ENCODE measurements at regions not wholly inside any gene's neighbourhood (a gene's known extent, or its start where the extent isn't known, plus 50 kb on each side); places are given as distances from the start of the nearest gene placed in this dataset.

DNA sequence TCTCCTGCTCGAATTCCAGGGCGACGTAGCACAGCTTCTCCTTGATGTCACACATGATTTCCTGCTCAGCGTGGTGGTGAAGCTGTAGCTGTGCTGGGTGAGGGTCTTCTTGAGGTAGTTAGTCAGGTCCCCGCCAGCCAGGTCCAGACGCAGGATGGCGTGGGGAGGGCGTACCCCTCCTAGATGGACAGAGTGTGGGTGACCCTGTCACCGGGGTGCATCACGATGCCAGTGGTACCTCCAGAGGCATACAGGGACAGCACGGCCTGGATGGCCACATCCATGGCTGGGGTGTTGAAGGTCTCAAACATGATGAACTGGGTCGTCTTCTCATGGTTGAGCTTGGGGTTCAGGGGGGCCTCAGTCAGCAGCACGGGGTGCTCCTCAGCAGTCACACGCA is 110.2 kb upstream of the CNR1 start:
- POLR2A ChIA-PET: no interaction called here
- Mint-ChIP-seq H3K9me3 (peaks cover 0 to 11% (median 0%) of the 10 kb centered on the region in 9 donors), H3K27me3 (no peaks in the 10 kb centered on the region), H3K36me3 (no peaks in the 10 kb centered on the region), H3K27ac (peak overlapping the region in 1 of 10 donors; percentile 79), H3K4me3 (no peak overlapping the region), H3K4me1 (no peaks in the 10 kb centered on the region)
- DNase-seq (no peak), ATAC-seq (no peak)

DNA sequence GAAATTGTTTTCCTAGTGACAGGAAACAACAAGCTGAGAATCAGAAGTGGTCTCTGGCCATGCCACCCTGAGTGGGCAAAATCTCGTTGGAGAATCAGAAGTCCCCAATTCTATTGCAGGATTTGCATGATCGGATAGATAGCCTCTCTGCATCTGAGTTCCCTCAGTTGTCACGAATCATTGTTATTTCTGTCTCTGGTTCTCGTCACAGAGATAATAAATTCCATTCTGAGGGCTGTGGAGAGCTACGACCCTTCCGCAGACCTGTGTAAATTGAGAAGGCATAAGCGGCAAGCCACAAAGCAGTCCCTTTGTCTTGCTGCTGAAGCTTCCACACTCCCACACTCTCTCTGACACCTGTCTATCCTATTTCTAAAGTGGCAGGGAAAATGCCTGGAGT is 102.4 kb upstream of the CNR1 start:
- Mint-ChIP-seq H3K4me3 (no peak overlapping the region), H3K9me3 (peaks cover 0 to 3% (median 0%) of the 10 kb centered on the region in 9 donors), H3K27ac (no peak overlapping the region), H3K36me3 (no peaks in the 10 kb centered on the region), H3K4me1 (peaks cover 0 to 2% (median 0%) of the 10 kb centered on the region in 4 donors), H3K27me3 (peaks cover 0 to 14% (median 5%) of the 10 kb centered on the region in 5 donors)
- DNase-seq: no peak
- ATAC-seq: no peak
- POLR2A ChIA-PET: no interaction called here

DNA sequence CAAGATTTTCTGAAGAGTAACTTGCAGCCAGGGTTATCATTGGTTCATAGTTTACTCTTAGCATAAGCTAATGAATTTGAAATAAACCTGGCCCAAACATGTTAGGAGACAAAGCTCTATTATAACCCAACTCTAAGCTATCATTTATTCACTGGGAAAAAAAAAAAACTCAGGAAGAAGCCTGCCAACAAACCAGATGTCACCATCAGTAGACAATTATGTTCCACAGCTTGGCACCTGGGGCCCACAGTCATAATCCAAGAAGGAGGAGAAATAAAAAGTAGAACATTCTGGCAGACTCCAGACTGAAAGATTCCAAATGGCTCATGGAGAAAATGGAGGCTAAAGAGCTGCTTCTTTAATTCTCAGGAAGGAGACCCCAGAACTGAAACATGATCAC is 100.0 kb upstream of the CNR1 start:
- ATAC-seq: no peak
- Mint-ChIP-seq H3K4me3 (no peak overlapping the region), H3K36me3 (no peaks in the 10 kb centered on the region), H3K9me3 (peaks cover 0 to 6% (median 0%) of the 10 kb centered on the region in 9 donors), H3K27me3 (peaks cover 0 to 18% (median 9%) of the 10 kb centered on the region in 5 donors), H3K27ac (no peak overlapping the region), H3K4me1 (peaks cover 0 to 6% (median 1%) of the 10 kb centered on the region in 4 donors)
- POLR2A ChIA-PET: no interaction called here
- DNase-seq: no peak

DNA sequence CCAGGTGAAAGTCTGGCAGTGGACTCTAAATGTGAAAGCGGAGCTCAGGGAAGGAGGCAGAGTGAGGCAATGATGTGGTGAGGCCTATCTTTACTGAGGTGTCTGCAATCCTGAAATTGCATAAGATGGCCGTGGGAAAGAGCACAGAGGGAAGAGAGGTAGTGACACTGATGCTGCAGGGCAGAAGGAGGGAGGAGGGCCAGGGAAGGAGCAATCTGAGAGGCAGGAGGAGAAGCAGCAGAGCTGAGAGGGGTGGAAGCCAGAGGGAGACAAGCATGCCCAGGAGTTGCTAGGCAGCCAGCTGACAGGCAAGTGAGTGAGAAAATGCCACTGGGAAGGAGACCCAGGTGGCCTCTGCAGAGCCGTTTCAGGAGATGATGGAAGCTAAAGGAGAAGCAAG is 97.4 kb upstream of the CNR1 start:
- Mint-ChIP-seq H3K4me1 (peaks cover 0 to 6% (median 1%) of the 10 kb centered on the region in 4 donors), H3K9me3 (peaks cover 0 to 10% (median 0%) of the 10 kb centered on the region in 9 donors), H3K4me3 (no peak overlapping the region), H3K36me3 (no peaks in the 10 kb centered on the region), H3K27me3 (peaks cover 0 to 12% (median 9%) of the 10 kb centered on the region in 5 donors), H3K27ac (no peak overlapping the region)
- POLR2A ChIA-PET: no interaction called here
- no peak for ATAC-seq
- DNase-seq: no peak

DNA sequence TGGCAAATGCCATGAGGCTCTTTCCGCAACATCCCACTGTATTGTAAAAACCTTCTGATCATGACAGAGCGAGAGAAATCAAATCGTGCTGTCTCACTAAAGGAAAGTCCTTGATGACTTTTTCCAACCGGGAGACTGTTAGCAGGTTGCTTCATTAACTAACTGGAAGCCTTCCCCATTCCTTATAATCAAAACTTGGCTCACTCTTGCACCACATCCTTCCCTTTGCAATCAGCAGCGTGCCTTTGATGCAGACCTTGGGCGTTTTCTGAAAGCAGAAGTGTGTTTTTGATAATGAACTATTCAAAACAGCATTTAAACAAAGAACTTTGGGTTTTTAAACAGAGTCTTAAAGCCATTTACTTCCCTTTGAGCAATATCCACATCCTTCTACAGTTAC is 96.2 kb upstream of the CNR1 start:
- H3K36me3 Mint-ChIP-seq: peaks cover 0 to 1% (median 0%) of the 10 kb centered on the region in 3 donors
- H3K4me3 Mint-ChIP-seq: no peak overlapping the region
- DNase-seq (no peak), ATAC-seq (no peak)
- POLR2A ChIA-PET: no interaction called here
- no peak overlapping the region for H3K27ac Mint-ChIP-seq
- peaks cover 0 to 10% (median 7%) of the 10 kb centered on the region in 5 donors for H3K27me3 Mint-ChIP-seq
- peaks cover 0 to 6% (median 1%) of the 10 kb centered on the region in 4 donors for H3K4me1 Mint-ChIP-seq
- peaks cover 0 to 10% (median 5%) of the 10 kb centered on the region in 9 donors for H3K9me3 Mint-ChIP-seq

DNA sequence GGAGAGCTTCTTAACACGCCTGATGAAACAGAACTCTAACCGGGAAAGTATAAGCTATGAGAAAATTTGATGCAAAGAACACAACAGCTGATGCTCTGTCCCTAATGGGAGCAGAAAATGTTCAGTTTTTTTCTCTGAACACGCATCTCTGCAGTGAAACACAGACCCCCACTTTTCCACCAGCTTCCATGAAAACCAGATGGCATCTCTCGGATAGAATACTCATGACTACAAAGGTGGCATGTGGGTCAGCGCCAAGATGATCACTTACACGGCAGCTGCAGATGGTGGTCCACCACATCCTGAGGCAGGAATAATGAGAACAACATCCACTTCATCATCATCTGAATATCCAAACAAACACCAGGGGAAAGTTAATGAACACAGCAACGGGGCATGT is 85.2 kb upstream of the CNR1 start:
- Mint-ChIP-seq H3K27me3 (peaks cover 5 to 21% (median 16%) of the 10 kb centered on the region in 5 donors), H3K4me3 (no peak overlapping the region), H3K27ac (no peak overlapping the region), H3K4me1 (no peaks in the 10 kb centered on the region), H3K36me3 (peaks cover 0 to 11% (median 1%) of the 10 kb centered on the region in 3 donors), H3K9me3 (peaks cover 3 to 28% (median 18%) of the 10 kb centered on the region in 9 donors)
- ATAC-seq (no peak), DNase-seq (no peak)
- POLR2A ChIA-PET: no interaction called here

DNA sequence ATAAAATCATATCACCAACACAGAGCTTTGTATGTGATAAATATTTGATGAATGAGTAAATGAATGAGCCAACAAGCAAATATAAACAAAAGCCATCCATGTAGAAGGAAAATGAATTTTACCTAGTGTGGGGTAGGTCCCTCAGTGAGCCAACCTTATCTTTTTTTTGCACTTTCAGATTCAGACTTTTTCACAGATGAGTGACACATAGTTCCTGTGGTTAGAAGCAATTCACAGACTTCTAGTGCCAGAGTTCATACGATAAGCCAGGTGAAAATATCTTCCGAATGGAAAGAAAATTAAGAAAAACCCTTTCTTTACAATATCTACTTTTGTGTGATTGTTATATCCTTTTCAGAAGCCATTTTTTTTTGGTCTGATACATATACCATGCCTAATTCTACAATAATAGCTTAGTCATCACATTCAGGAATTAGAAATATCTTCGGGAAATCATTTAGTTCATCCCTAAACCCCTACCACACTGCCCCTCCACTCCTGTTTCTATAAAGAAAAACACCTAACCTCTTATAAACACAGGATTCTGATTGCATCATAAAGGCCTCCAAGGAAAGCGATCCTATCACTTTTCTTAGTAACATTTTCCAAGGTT is 82.7 kb upstream of the CNR1 start:
- DNase-seq (no peak), ATAC-seq (no peak)
- H3K36me3 Mint-ChIP-seq: peaks cover 0 to 6% (median 0%) of the 10 kb centered on the region in 3 donors

DNA sequence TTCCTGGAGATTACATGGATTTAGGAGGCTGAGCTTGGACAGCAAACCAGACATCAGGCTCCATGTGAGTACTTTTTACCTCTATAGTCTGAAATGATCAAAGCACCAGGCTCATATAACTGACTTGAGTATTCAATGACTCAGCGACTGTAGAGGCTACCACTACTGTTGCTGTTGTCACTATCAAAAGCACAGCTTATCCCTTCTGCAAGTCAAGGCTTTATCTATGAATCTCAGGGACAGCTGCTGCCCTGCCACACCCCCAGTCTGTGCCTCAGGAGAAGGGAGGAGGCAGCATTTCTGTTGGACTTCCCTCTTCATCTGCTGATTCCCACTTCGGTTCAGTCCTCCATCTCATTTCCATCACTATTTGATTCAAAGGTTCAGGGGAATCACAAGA is 80.5 kb upstream of the CNR1 start:
- Mint-ChIP-seq H3K9me3 (peaks cover 0 to 12% (median 6%) of the 10 kb centered on the region in 9 donors), H3K36me3 (no peaks in the 10 kb centered on the region), H3K4me3 (no peak overlapping the region), H3K4me1 (no peaks in the 10 kb centered on the region), H3K27ac (no peak overlapping the region), H3K27me3 (peaks cover 6 to 17% (median 7%) of the 10 kb centered on the region in 5 donors)
- POLR2A ChIA-PET: no interaction called here
- no peak for DNase-seq
- ATAC-seq: no peak

More for the DNA sequence above, 82.7 kb upstream of the CNR1 start:
- Mint-ChIP-seq H3K9me3 (peaks cover 0 to 10% (median 4%) of the 10 kb centered on the region in 9 donors), H3K4me3 (no peak overlapping the region), H3K27me3 (peaks cover 11 to 26% (median 16%) of the 10 kb centered on the region in 5 donors), H3K27ac (no peak overlapping the region), H3K4me1 (no peaks in the 10 kb centered on the region)
- POLR2A ChIA-PET: no interaction called here

DNA sequence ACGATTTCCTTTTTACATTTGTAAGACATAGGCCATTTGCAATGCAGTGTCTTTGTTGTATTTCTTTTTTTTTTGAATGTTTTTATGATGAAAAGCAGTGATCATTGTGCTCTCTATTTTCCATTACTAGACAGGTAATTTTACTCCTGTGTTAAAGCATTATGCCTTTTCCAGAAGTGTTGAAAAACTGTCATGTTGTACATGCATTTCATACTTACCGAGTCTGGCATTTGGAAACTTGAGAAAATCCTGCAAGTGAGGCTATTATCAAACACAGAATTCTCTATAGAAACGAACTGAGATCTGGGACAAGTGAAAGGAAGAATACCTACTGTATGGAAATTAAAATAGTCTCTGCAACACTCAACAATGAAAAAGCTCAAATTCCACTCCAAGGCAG is 78.6 kb upstream of the CNR1 start:
- Mint-ChIP-seq H3K27ac (no peak overlapping the region), H3K4me1 (no peaks in the 10 kb centered on the region), H3K27me3 (peaks cover 0 to 13% (median 6%) of the 10 kb centered on the region in 5 donors), H3K9me3 (peaks cover 0 to 22% (median 6%) of the 10 kb centered on the region in 9 donors), H3K4me3 (no peak overlapping the region), H3K36me3 (no peaks in the 10 kb centered on the region)
- DNase-seq (no peak), ATAC-seq (no peak)
- POLR2A ChIA-PET: no interaction called here

DNA sequence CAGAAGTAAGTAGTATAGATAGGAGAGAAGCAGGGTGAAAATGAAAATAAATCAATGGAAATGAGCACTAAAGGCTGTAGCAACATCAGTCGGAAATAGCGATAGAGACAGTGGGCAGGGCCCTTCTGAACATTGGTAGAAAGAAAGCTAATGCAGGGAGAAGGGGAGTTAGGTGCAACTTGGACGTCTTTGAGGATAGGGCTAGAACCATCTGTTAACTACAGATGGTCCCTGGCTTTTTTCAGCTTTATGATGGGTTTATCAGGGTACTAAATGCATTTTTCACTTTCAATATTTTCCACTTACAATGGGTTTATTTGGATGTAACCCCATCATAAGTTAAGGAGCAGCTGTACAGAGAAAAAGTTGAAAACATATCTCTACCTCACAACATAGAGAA is 72.8 kb upstream of the CNR1 start:
- Mint-ChIP-seq H3K9me3 (peaks cover 2 to 23% (median 6%) of the 10 kb centered on the region in 9 donors), H3K4me3 (no peak overlapping the region), H3K36me3 (peaks cover 0 to under 1% (median 0%) of the 10 kb centered on the region in 3 donors), H3K27ac (no peak overlapping the region), H3K4me1 (no peaks in the 10 kb centered on the region), H3K27me3 (peaks cover 0 to 4% (median 0%) of the 10 kb centered on the region in 5 donors)
- POLR2A ChIA-PET: no interaction called here
- ATAC-seq: no peak
- DNase-seq: no peak

DNA sequence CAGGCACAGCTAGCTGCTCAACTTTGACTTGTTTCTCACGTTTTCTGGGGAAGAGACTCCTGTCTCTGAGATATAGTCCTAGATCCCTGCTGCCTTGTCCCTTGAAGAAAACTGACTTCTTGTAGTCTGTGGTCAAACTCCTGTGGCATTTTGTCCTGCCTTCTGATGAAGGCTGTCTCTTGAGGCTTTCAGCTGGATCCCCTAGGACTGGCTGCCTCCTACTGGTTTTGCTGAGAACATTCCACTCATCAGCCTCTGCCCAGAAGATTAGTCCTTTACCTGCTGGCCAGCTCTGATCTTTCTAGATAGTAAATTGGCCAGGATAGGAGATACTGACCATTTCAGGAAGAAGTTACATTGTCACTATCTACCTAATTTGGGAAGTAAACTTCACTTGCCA is 71.9 kb upstream of the CNR1 start:
- ATAC-seq (no peak), DNase-seq (peak in 3 of 10 donors; percentile 3 to 8 (median 4))
- H3K4me3 Mint-ChIP-seq: no peak overlapping the region
- H3K27ac Mint-ChIP-seq: no peak overlapping the region
- H3K4me1 Mint-ChIP-seq: no peaks in the 10 kb centered on the region
- peaks cover 0 to 2% (median 1%) of the 10 kb centered on the region in 3 donors for H3K36me3 Mint-ChIP-seq
- POLR2A ChIA-PET: no interaction called here
- H3K9me3 Mint-ChIP-seq: peaks cover 2 to 29% (median 8%) of the 10 kb centered on the region in 9 donors
- peaks cover 0 to 4% (median 0%) of the 10 kb centered on the region in 5 donors for H3K27me3 Mint-ChIP-seq

DNA sequence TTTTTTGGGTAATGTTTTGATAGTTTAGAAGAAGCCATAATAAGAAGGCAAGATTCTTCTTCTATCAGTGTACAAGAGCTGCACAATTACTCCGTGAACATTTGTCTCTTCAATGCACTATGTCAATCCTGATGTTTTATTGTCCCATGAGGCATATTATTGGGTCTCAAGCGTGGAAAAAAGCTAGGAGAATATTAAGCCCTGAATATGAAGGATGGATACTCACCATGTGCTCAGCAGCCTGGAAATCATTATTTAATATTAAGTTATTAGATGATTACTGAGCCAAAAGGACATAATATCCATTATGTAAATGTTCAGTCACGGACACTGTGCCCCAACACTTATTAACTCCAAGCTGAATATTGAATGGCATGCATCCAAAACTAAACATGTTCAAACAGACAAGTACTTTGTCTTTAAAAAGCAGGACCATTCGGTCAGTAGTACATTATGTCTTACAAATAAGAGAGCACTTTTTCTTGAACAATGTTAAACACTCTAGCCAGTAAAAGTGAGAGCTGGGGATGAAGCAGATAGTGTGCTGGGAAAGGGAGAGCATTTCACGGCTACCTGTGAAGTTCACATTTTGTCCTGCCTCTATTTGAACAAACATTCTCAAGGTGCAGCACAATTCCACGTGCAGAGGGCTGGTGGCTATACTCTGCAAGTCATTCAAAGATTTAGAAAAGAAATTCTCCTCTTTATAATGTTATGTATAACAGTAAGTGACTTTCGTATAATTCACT is 70.6 kb upstream of the CNR1 start:
- Mint-ChIP-seq H3K4me3 (no peak overlapping the region), H3K4me1 (no peaks in the 10 kb centered on the region), H3K27me3 (peaks cover 0 to 4% (median 0%) of the 10 kb centered on the region in 5 donors), H3K27ac (no peak overlapping the region), H3K36me3 (peaks cover 0 to 10% (median 1%) of the 10 kb centered on the region in 3 donors), H3K9me3 (peaks cover 7 to 31% (median 11%) of the 10 kb centered on the region in 9 donors)
- POLR2A ChIA-PET: no interaction called here
- DNase-seq (no peak), ATAC-seq (no peak)

DNA sequence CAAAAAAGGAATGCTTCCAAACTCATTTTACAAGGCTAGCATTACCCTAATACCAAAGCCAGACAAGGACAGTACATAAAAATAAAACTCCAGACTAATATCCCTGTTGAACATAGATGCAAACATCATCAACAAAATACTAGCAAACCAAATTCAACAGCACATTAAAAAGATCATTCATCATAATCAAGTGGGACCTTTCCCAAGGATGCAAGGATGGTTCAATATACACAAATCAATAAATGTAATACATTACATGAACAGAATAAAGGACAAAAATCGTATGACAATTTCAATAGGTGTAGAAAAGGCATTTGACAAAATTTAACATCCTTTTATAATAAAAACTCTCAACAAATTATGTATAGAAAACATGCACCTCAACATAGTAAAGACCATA is 66.6 kb upstream of the CNR1 start:
- no peak overlapping the region for H3K27ac Mint-ChIP-seq
- H3K9me3 Mint-ChIP-seq: peaks cover 18 to 52% (median 36%) of the 10 kb centered on the region in 9 donors
- H3K36me3 Mint-ChIP-seq: peaks cover 0 to 28% (median 7%) of the 10 kb centered on the region in 3 donors
- no peaks in the 10 kb centered on the region for H3K4me1 Mint-ChIP-seq
- no peak for DNase-seq
- POLR2A ChIA-PET: no interaction called here
- ATAC-seq: no peak
- H3K4me3 Mint-ChIP-seq: no peak overlapping the region
- no peaks in the 10 kb centered on the region for H3K27me3 Mint-ChIP-seq
